Neural progenitor cell (in vitro differentiated cells): ENCODE measurements at regions not wholly inside any gene's neighbourhood (a gene's known extent, or its start where the extent isn't known, plus 50 kb on each side); places are given as distances from the start of the nearest gene placed in this dataset.

Experiments used
- CTCF ChIP-seq: fragments of 200-600 bp; sonication (generic); IDR thresholded peaks from 2 replicates; pipeline ENCODE4 v1.5.1; 2017; ENCODE audit warnings: antibody characterized with exemption, mild to moderate bottlenecking
- EZH2phosphoT487 ChIP-seq: fragments of 200-600 bp; sonication (generic); IDR thresholded peaks from 2 replicates; pipeline ENCODE4 v1.6.1; 2017; ENCODE audit warnings: antibody characterized with exemption

GRCh38 chr2:155033652-155034051 is 335.2 kb downstream of the KCNJ3 start:
- TF ChIP-seq CTCF (no peak), EZH2phosphoT487 (no peak)
